H1 (cell line): ENCODE measurements at regions not wholly inside any gene's neighbourhood (a gene's known extent, or its start where the extent isn't known, plus 50 kb on each side); places are given as distances from the start of the nearest gene placed in this dataset.

Experiments
- CTCF ChIA-PET: fragments of 300-600 bp; sonication (Branson Sonifier 250); formaldehyde crosslinking; loops from one replicate; lab custom pipeline; 2021; ENCODE audit not compliant: partially characterized antibody; lab: Charles Lee
- POLR2A ChIA-PET: fragments of 300-600 bp; sonication (Branson Sonifier 250); formaldehyde crosslinking; loops from one replicate; lab custom pipeline; 2021; ENCODE audit warnings: inconsistent platforms; ENCODE audit not compliant: partially characterized antibody; lab: Charles Lee
- DNase-seq, 2 experiments: peaks; one replicate each; pipeline versions ENCODE4 v3.0.0 to v3.0.0-alpha.2; 2010 to 2022; ENCODE audit warnings: low spot score in 2 of 2, low read depth in 1 of 2, mixed read lengths in 1 of 2
- FAIRE-seq: peaks from 2 replicates; lab custom pipeline; 2011; peaks lifted over from hg19 to GRCh38; lab: Jason Lieb, UNC
- H2AFZ ChIP-seq: 2 replicates; pipeline ENCODE4 v1.8.1; 2012; ENCODE audit warnings: low read length, inconsistent platforms
- H2AK5ac ChIP-seq: 2 replicates; pipeline ENCODE4 v1.6.1; 2013; ENCODE audit warnings: low read depth, low read length
- H2BK120ac ChIP-seq: replicated peaks from 2 replicates; pipeline ENCODE3; 2013; ENCODE audit warnings: low read depth, low read length, inconsistent platforms
- H2BK12ac ChIP-seq: 2 replicates; pipeline ENCODE4 v1.6.1; 2013; ENCODE audit warnings: low read depth, low read length
- H2BK15ac ChIP-seq: 2 replicates; pipeline ENCODE4 v1.6.1; 2013; ENCODE audit warnings: low read length
- H2BK20ac ChIP-seq: 2 replicates; pipeline ENCODE4 v1.6.1; 2013; ENCODE audit warnings: low read length
- H2BK5ac ChIP-seq: 2 replicates; pipeline ENCODE4 v1.6.1; 2013; ENCODE audit warnings: low read depth, low read length
- H3K14ac ChIP-seq: 2 replicates; pipeline ENCODE4 v1.6.1; 2013; ENCODE audit warnings: inconsistent platforms; ENCODE audit not compliant: insufficient read length
- H3K18ac ChIP-seq: 2 replicates; pipeline ENCODE4 v1.6.1; 2013; ENCODE audit warnings: low read length; ENCODE audit errors: extremely low read depth
- H3K23ac ChIP-seq: 2 replicates; pipeline ENCODE4 v1.6.1; 2013; ENCODE audit warnings: inconsistent platforms; ENCODE audit not compliant: insufficient read length
- H3K23me2 ChIP-seq: 2 replicates; pipeline ENCODE4 v1.6.1; 2013; ENCODE audit warnings: low read depth, low read length
- H3K27ac ChIP-seq: 2 replicates; pipeline ENCODE4 v1.6.1; 2011; ENCODE audit warnings: low read depth, low read length, inconsistent platforms
- H3K27me3 ChIP-seq, 4 experiments: replicated peaks in 1 of 4; 1 replicate in 1 of 4; 2 replicates in 3 of 4; pipeline versions ENCODE4 v1.6.1 to v1.8.1; 2011 to 2013; ENCODE audit warnings: low read length in 3 of 4, mild to moderate bottlenecking in 3 of 4, inconsistent platforms in 2 of 4, mixed read lengths in 2 of 4, moderate library complexity in 1 of 4; ENCODE audit not compliant: control insufficient read depth in 3 of 4, insufficient read depth in 3 of 4; ENCODE audit errors: extremely low read depth in 1 of 4
- H3K36me3 ChIP-seq, 4 experiments: 2 replicates each; pipeline versions ENCODE4 v1.6.1 to v1.8.1; 2011 to 2013; ENCODE audit warnings: mild to moderate bottlenecking in 4 of 4, low read length in 3 of 4, moderate library complexity in 2 of 4, control low read depth in 1 of 4, inconsistent platforms in 1 of 4; ENCODE audit not compliant: insufficient read depth in 4 of 4, control insufficient read depth in 2 of 4
- H3K4ac ChIP-seq: replicated peaks from 2 replicates; pipeline ENCODE3; 2013; ENCODE audit warnings: low read length, low read depth, mixed read lengths, inconsistent platforms; ENCODE audit not compliant: insufficient read length
- H3K4me1 ChIP-seq, 4 experiments: replicated peaks in 1 of 4; 1 replicate in 1 of 4; 2 replicates in 3 of 4; pipeline versions ENCODE4 v1.6.1 to v1.8.1; 2011 to 2013; ENCODE audit warnings: low read length in 3 of 4, inconsistent platforms in 2 of 4, mixed read lengths in 1 of 4; ENCODE audit not compliant: insufficient read depth in 4 of 4, control insufficient read depth in 3 of 4
- H3K4me2 ChIP-seq, 2 experiments: 2 replicates each; pipeline versions ENCODE4 v1.6.1 to v1.8.1; 2011 to 2013; ENCODE audit warnings: low read depth in 2 of 2, low read length in 2 of 2, control low read depth in 1 of 2, inconsistent platforms in 1 of 2, mild to moderate bottlenecking in 1 of 2; ENCODE audit not compliant: insufficient read depth in 1 of 2
- H3K4me3 ChIP-seq, 4 experiments: fragments of 200-600, 300-600 bp in 1 of 4; sonication (generic), shearing (Covaris generic), sonication (Bioruptor Twin) in 1 of 4; 2 replicates each; pipeline versions ENCODE4 v1.5.1 to v1.8.1; 2011 to 2016; ENCODE audit warnings: low read length in 4 of 4, low read depth in 3 of 4, control low read depth in 2 of 4, inconsistent platforms in 2 of 4, mild to moderate bottlenecking in 2 of 4, mixed read lengths in 1 of 4, moderate library complexity in 1 of 4; ENCODE audit not compliant: insufficient read depth in 2 of 4; ENCODE audit errors: extremely low read depth in 1 of 4
- H3K56ac ChIP-seq: replicated peaks from 2 replicates; pipeline ENCODE3; 2013; ENCODE audit warnings: low read depth, mild to moderate bottlenecking, mixed read lengths, low read length, inconsistent platforms; ENCODE audit not compliant: insufficient read length
- H3K79me1 ChIP-seq: 2 replicates; pipeline ENCODE4 v1.6.1; 2013; ENCODE audit warnings: low read depth, low read length, control low read depth
- H3K79me2 ChIP-seq, 2 experiments: 2 replicates each; pipeline versions ENCODE4 v1.6.1 to v1.8.1; 2012 to 2013; ENCODE audit warnings: low read length in 2 of 2, mild to moderate bottlenecking in 2 of 2, inconsistent platforms in 1 of 2; ENCODE audit not compliant: insufficient read depth in 2 of 2, control insufficient read depth in 1 of 2
- H3K9ac ChIP-seq, 4 experiments: replicated peaks in 1 of 4; 1 replicate in 1 of 4; 2 replicates in 3 of 4; pipeline versions ENCODE4 v1.6.1 to v1.8.1; 2011 to 2013; ENCODE audit warnings: low read depth in 3 of 4, low read length in 3 of 4, control low read depth in 2 of 4, mild to moderate bottlenecking in 2 of 4, moderate library complexity in 2 of 4, inconsistent platforms in 1 of 4; ENCODE audit errors: extremely low read depth in 1 of 4
- H3K9me3 ChIP-seq, 2 experiments: 2 replicates each; pipeline versions ENCODE4 v1.6.1 to v1.8.1; 2012 to 2013; ENCODE audit warnings: mild to moderate bottlenecking in 2 of 2, moderate library complexity in 2 of 2, control low read depth in 1 of 2, inconsistent platforms in 1 of 2, low read depth in 1 of 2, low read length in 1 of 2, mixed read lengths in 1 of 2; ENCODE audit not compliant: insufficient read depth in 2 of 2
- H4K20me1 ChIP-seq, 2 experiments: replicated peaks in 1 of 2; 2 replicates each; pipeline versions ENCODE3 to v1.8.1; 2011 to 2013; ENCODE audit warnings: inconsistent platforms in 2 of 2, low read length in 2 of 2, mild to moderate bottlenecking in 1 of 2; ENCODE audit not compliant: insufficient read depth in 2 of 2, control insufficient read depth in 1 of 2
- H4K5ac ChIP-seq: 2 replicates; pipeline ENCODE4 v1.6.1; 2013; ENCODE audit warnings: low read length, low read depth, mixed read lengths, inconsistent platforms; ENCODE audit not compliant: insufficient read length
- H4K8ac ChIP-seq: 2 replicates; pipeline ENCODE4 v1.8.0; 2013; ENCODE audit warnings: mild to moderate bottlenecking, moderate library complexity, low read length, inconsistent platforms; ENCODE audit not compliant: insufficient read depth; ENCODE audit errors: extremely low read depth
- H4K91ac ChIP-seq: replicated peaks from 2 replicates; pipeline ENCODE3; 2013; ENCODE audit warnings: low read length, mixed read lengths, inconsistent platforms; ENCODE audit not compliant: insufficient read length
- CBX5 ChIP-seq: fragments of 300-800, 300-1000 bp; sonication (generic); IDR thresholded peaks from 2 replicates; pipeline ENCODE4 v1.7.1; 2016; ENCODE audit warnings: antibody characterized with exemption, low read length, low read depth
- E2F6 ChIP-seq: IDR thresholded peaks from 2 replicates; pipeline ENCODE4 v1.6.1; 2012; ENCODE audit warnings: inconsistent platforms
- NANOG ChIP-seq: IDR thresholded peaks from 2 replicates; pipeline ENCODE4 v1.6.1; 2011; ENCODE audit warnings: low read length, low read depth, mild to moderate bottlenecking, inconsistent platforms; ENCODE audit not compliant: insufficient read depth, poor library complexity, severe bottlenecking
- WGBS, 2 experiments: shearing (Covaris generic) in 1 of 2; methylation state at CpG; one replicate each; pipeline versions ENCODE4 v1.1.6 to v1.1.7; 2013 to 2015; ENCODE audit warnings: low lambda C conversion rate in 2 of 2, mixed read lengths in 2 of 2, inconsistent platforms in 1 of 2, low coverage in 1 of 2, missing lambda C conversion rate in 1 of 2; ENCODE audit not compliant: insufficient replicate concordance in 2 of 2, insufficient coverage in 1 of 2, insufficient read length in 1 of 2; ENCODE audit errors: extremely low coverage in 1 of 2, missing lambda C conversion rate in 1 of 2; 5-methylcytosine and 5-hydroxymethylcytosine counted together

GRCh38 chr1:57544345-57544744, 120.5 kb upstream of the DAB1 start:
- CTCF ChIA-PET, result no interaction called here
- H2BK120ac ChIP-seq, result no peak overlapping the region
- no peak overlapping the region for H4K8ac ChIP-seq
- 39% methylated on average over 2 of the region's 2 CpGs; no CpG with 5 or more reads in 1 of the 2 experiments for WGBS, 2 experiments
- no peak overlapping the region for H2BK20ac ChIP-seq
- no peak for FAIRE-seq
- TF ChIP-seq CBX5 (no peak), NANOG (no peak), E2F6 (no peak)
- H3K4me2 ChIP-seq, result no peak overlapping the region
- no peaks in the 10 kb centered on the region for H3K27me3 ChIP-seq
- H4K5ac ChIP-seq, result no peak overlapping the region
- H3K79me2 ChIP-seq, result no peaks in the 10 kb centered on the region
- no peak overlapping the region for H3K9ac ChIP-seq
- no peak overlapping the region for H4K91ac ChIP-seq
- H2BK12ac ChIP-seq, result no peak overlapping the region
- H3K23me2 ChIP-seq, result no peaks in the 10 kb centered on the region; the same call in 1 of the 2 replicates
- no peak for DNase-seq
- no peaks in the 10 kb centered on the region for H4K20me1 ChIP-seq
- no peak overlapping the region for H3K56ac ChIP-seq
- H3K9me3 ChIP-seq, result no peaks in the 10 kb centered on the region
- H2AFZ ChIP-seq, result no peak overlapping the region
- no peaks in the 10 kb centered on the region for H3K36me3 ChIP-seq
- H3K23ac ChIP-seq, result no peak overlapping the region
- no peaks in the 10 kb centered on the region for H3K79me1 ChIP-seq
- no peak overlapping the region for H3K4me3 ChIP-seq
- no peaks in the 10 kb centered on the region for H3K4me1 ChIP-seq
- no peak overlapping the region for H3K14ac ChIP-seq
- no peak overlapping the region for H3K18ac ChIP-seq
- H2BK5ac ChIP-seq, result no peak overlapping the region
- H2AK5ac ChIP-seq, result no peak overlapping the region
- POLR2A ChIA-PET, result no interaction called here
- no peak overlapping the region for H3K4ac ChIP-seq
- no peak overlapping the region for H2BK15ac ChIP-seq
- no peak overlapping the region for H3K27ac ChIP-seq
